ENCODE measurements at regions not wholly inside any gene's neighbourhood (a gene's known extent, or its start where the extent isn't known, plus 50 kb on each side); places are given as distances from the start of the nearest gene placed in this dataset.

- no peak for DNase-seq (ENCODE audit: low spot score)
These were observed 210.6 kb downstream of the CD83 start for GRCh38 chr6:14328163-14328562.

GRCh38 chr6:14333556-14334305 lies 216.2 kb downstream of the CD83 start:
- DNase-seq (ENCODE audit: low spot score): no peak

- no peak for DNase-seq (ENCODE audit: low spot score)
These were observed 217.5 kb downstream of the CD83 start for GRCh38 chr6:14335071-14335470.

GRCh38 chr6:14337152-14337551 lies 219.6 kb downstream of the CD83 start:
- no peak for DNase-seq (ENCODE audit: low spot score)

- no peak for DNase-seq (ENCODE audit: low spot score)
These were observed 221.6 kb downstream of the CD83 start for GRCh38 chr6:14339172-14339571.

GRCh38 chr6:14339711-14340584 lies 222.4 kb downstream of the CD83 start:
- no peak for DNase-seq (ENCODE audit: low spot score)

GRCh38 chr6:14344486-14344885 lies 226.9 kb downstream of the CD83 start:
- no peak for DNase-seq (ENCODE audit: low spot score)

- no peak for DNase-seq (ENCODE audit: low spot score)
These were observed 230.8 kb downstream of the CD83 start for GRCh38 chr6:14348389-14348788.

- DNase-seq (ENCODE audit: low spot score): no peak
These were observed 231.9 kb downstream of the CD83 start for GRCh38 chr6:14349507-14349906.

GRCh38 chr6:14350210-14350609 lies 232.6 kb downstream of the CD83 start:
- no peak for DNase-seq (ENCODE audit: low spot score)

- no peak for DNase-seq (ENCODE audit: low spot score)
These were observed 235.7 kb downstream of the CD83 start for GRCh38 chr6:14353281-14353680.

- no peak for DNase-seq (ENCODE audit: low spot score)
These were observed 236.2 kb downstream of the CD83 start for GRCh38 chr6:14353798-14354197.

GRCh38 chr6:14354919-14355572 lies 237.5 kb downstream of the CD83 start:
- peak; percentile 19 for DNase-seq (ENCODE audit: low spot score)

GRCh38 chr6:14359438-14359837 lies 241.9 kb downstream of the CD83 start:
- DNase-seq (ENCODE audit: low spot score): no peak

- DNase-seq (ENCODE audit: low spot score): no peak
These were observed 243.0 kb downstream of the CD83 start for GRCh38 chr6:14360565-14360964.

GRCh38 chr6:14361297-14361696 lies 243.7 kb downstream of the CD83 start:
- DNase-seq (ENCODE audit: low spot score): no peak

- no peak for DNase-seq (ENCODE audit: low spot score)
These were observed 244.5 kb downstream of the CD83 start for GRCh38 chr6:14361956-14362587.

GRCh38 chr6:14364370-14364769 lies 246.8 kb downstream of the CD83 start:
- DNase-seq (ENCODE audit: low spot score): no peak

GRCh38 chr6:14365393-14365792 lies 247.8 kb downstream of the CD83 start:
- no peak for DNase-seq (ENCODE audit: low spot score)

GRCh38 chr6:14366315-14366714 lies 248.7 kb downstream of the CD83 start:
- DNase-seq (ENCODE audit: low spot score): no peak

GRCh38 chr6:14366872-14367271 lies 249.3 kb downstream of the CD83 start:
- DNase-seq (ENCODE audit: low spot score): no peak

GRCh38 chr6:14367296-14367695 lies 249.7 kb downstream of the CD83 start:
- DNase-seq (ENCODE audit: low spot score): no peak
